ENCODE measurements at regions not wholly inside any gene's neighbourhood (a gene's known extent, or its start where the extent isn't known, plus 50 kb on each side); places are given as distances from the start of the nearest gene placed in this dataset.
"Not testable (repeated sequence)": the region's sequence is repeated elsewhere in the genome, so short reads cannot be mapped to it uniquely, and the experiment has no call there.

DNA sequence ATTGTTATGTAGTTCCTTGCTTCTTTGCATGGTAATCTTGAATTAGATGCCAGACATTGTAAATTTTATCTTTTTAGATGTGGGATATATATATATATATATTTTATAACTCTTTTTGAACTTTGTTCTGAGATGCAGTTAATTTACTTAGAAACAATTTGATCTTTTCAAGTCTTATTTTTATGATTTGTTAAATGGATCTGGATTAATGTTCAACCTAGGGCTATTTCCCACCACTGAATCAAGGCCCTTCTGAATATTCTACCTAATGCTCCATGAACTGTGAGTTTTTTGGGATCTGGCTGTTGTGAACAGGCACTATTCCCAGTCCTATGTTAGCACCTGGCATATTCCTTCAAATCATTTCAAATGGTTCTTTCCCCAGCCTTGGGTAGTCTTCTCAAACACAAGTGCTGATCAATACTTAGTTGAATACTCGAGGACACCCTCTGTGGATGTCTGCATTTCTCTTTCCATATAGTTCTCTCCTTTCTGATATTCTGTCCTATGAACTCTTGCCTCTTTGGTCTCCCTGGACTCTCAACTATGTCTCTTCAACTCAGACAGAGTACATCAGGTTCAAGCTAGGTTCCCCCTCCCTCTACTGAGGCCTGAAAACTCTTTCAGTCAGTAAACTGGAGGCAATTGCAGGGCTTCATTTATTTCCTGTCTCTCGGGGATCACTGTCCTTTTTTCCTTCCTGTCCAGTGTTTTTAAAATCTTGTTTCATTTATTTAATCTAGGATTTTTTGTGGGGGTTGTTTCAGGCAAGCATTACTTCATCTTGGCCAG is 1538.1 kb downstream of the KHDRBS2 start:
- not testable (repeated sequence) for H3K27ac Mint-ChIP-seq; H4K8ac ChIP-seq (replicated peaks; ENCODE audit: insufficient read length, low read depth, low read length); H3K14ac ChIP-seq (ENCODE audit: insufficient read depth, low read length); H2BK12ac ChIP-seq (ENCODE audit: insufficient read length, low read depth, low read length); H3K56ac ChIP-seq (ENCODE audit: insufficient read length, low read depth, low read length); H3K23me2 ChIP-seq (ENCODE audit: insufficient read length, low read depth, low read length, poor library complexity, severe bottlenecking); H3K4me2 ChIP-seq (ENCODE audit: insufficient read depth, insufficient read length, low read length); H2BK20ac ChIP-seq (ENCODE audit: low read depth, low read length, poor library complexity, severe bottlenecking); H3K79me1 ChIP-seq (ENCODE audit: insufficient read depth, low read depth, low read length, poor library complexity, severe bottlenecking); H3K23ac ChIP-seq (ENCODE audit: insufficient read length, low read depth, low read length); H3K4me1 ChIP-seq (ENCODE audit: insufficient read depth, low read length); H3K4ac ChIP-seq (ENCODE audit: low read depth, low read length); H4K5ac ChIP-seq (ENCODE audit: insufficient read length, low read depth, low read length); H3K36me3 Mint-ChIP-seq (ENCODE audit: insufficient read depth in 1 of 3, low read depth in 3 of 3); H3K27me3 ChIP-seq (ENCODE audit: insufficient read depth, low read length); H3K79me2 ChIP-seq (ENCODE audit: insufficient read depth, low read length); H2BK15ac ChIP-seq (ENCODE audit: low read depth, low read length); H4K91ac ChIP-seq (ENCODE audit: insufficient read length, low read depth, low read length); H3K9me3 ChIP-seq (ENCODE audit: control insufficient read depth, low read depth, low read length); H2AFZ ChIP-seq (ENCODE audit: low read length); H3K27ac ChIP-seq (ENCODE audit: insufficient read length, low read depth, low read length); H3K27me3 Mint-ChIP-seq (ENCODE audit: low read depth); H3K4me3 Mint-ChIP-seq; H2BK120ac ChIP-seq (ENCODE audit: low read depth, low read length, poor library complexity, severe bottlenecking); H3K4me1 Mint-ChIP-seq; H2AK5ac ChIP-seq (ENCODE audit: insufficient read length, low read length); DNase-seq; H3K18ac ChIP-seq (ENCODE audit: insufficient read length, low read depth, low read length); H3T11ph ChIP-seq (ENCODE audit: low read length); H4K20me1 ChIP-seq (ENCODE audit: control insufficient read depth, insufficient read depth, insufficient read length); H3K9ac ChIP-seq (ENCODE audit: extremely low read depth, insufficient read length, low read length); H2BK5ac ChIP-seq (ENCODE audit: insufficient read length, low read length)
- no CpG with 5 or more reads among the region's 2 CpGs for WGBS (ENCODE audit: extremely low coverage, insufficient read length, low lambda C conversion rate)
- peaks cover 7 to 15% of the 10 kb centered on the region in 2 experiments for H3K9me3 Mint-ChIP-seq

DNA sequence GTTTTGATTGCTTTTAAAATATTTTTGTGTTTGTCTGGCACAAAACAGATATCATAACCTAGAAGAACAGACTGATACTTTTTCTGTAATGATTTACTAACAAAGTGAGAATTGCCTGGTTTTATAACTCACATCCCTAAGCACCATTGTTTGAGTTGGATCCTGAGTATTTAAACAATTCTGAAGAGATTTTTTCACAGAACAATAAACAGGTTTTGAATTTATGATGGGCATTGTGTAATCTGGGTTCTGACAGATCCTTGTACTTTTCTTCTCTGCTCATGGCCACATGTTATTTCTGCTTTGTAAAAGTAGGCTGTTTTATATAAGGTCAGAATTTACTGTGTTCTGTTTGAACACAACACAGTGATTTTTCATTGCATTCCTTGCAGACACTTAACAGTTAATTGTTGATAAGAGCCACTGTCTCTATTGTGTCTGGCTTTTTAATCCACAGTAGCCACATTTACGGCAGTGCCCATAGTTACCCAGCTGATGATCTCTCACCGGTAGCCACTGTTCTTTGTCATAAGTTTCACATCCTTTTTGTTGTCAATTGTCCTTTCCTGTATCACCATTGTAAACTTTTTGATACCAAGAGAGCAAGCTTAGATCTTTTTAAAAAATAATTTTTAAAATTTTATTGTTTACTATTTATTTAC is 1548.1 kb downstream of the KHDRBS2 start:
- H3K27me3 ChIP-seq (ENCODE audit: insufficient read depth, low read length); H2BK120ac ChIP-seq (ENCODE audit: low read depth, low read length, poor library complexity, severe bottlenecking); H3K18ac ChIP-seq (ENCODE audit: insufficient read length, low read depth, low read length); H3K4ac ChIP-seq (ENCODE audit: low read depth, low read length); H3K4me1 ChIP-seq (ENCODE audit: insufficient read depth, low read length); H3K4me2 ChIP-seq (ENCODE audit: insufficient read depth, insufficient read length, low read length); H2BK12ac ChIP-seq (ENCODE audit: insufficient read length, low read depth, low read length); H3K9ac ChIP-seq (ENCODE audit: extremely low read depth, insufficient read length, low read length); H2BK15ac ChIP-seq (ENCODE audit: low read depth, low read length); H4K8ac ChIP-seq (replicated peaks; ENCODE audit: insufficient read length, low read depth, low read length); H2AFZ ChIP-seq (ENCODE audit: low read length); H3K79me2 ChIP-seq (ENCODE audit: insufficient read depth, low read length); H3K4me1 Mint-ChIP-seq; H3K4me3 Mint-ChIP-seq; H3K79me1 ChIP-seq (ENCODE audit: insufficient read depth, low read depth, low read length, poor library complexity, severe bottlenecking); H3K27ac Mint-ChIP-seq; H3K27ac ChIP-seq (ENCODE audit: insufficient read length, low read depth, low read length); H2BK5ac ChIP-seq (ENCODE audit: insufficient read length, low read length); H4K91ac ChIP-seq (ENCODE audit: insufficient read length, low read depth, low read length); DNase-seq; H3K14ac ChIP-seq (ENCODE audit: insufficient read depth, low read length); H3K23me2 ChIP-seq (ENCODE audit: insufficient read length, low read depth, low read length, poor library complexity, severe bottlenecking); H3K27me3 Mint-ChIP-seq (ENCODE audit: low read depth); H4K20me1 ChIP-seq (ENCODE audit: control insufficient read depth, insufficient read depth, insufficient read length); H3K9me3 Mint-ChIP-seq; H3K36me3 Mint-ChIP-seq (ENCODE audit: insufficient read depth in 1 of 3, low read depth in 3 of 3); H4K5ac ChIP-seq (ENCODE audit: insufficient read length, low read depth, low read length); H3T11ph ChIP-seq (ENCODE audit: low read length); H3K23ac ChIP-seq (ENCODE audit: insufficient read length, low read depth, low read length); H3K56ac ChIP-seq (ENCODE audit: insufficient read length, low read depth, low read length); H2AK5ac ChIP-seq (ENCODE audit: insufficient read length, low read length); H2BK20ac ChIP-seq (ENCODE audit: low read depth, low read length, poor library complexity, severe bottlenecking); H3K9me3 ChIP-seq (ENCODE audit: control insufficient read depth, low read depth, low read length): not testable (repeated sequence)
- WGBS (ENCODE audit: extremely low coverage, insufficient read length, low lambda C conversion rate), result no CpG with 5 or more reads among the region's 2 CpGs
